IMR-90 (cell line): ENCODE measurements at regions not wholly inside any gene's neighbourhood (a gene's known extent, or its start where the extent isn't known, plus 50 kb on each side); places are given as distances from the start of the nearest gene placed in this dataset.

Experiments
- BHLHE40 ChIP-seq: fragments of 150-350 bp; IDR thresholded peaks from 2 replicates; pipeline ENCODE4 v1.6.1; 2016; ENCODE audit warnings: mild to moderate bottlenecking, low read depth, low read length
- CEBPB ChIP-seq: IDR thresholded peaks from 2 replicates; pipeline ENCODE4 v1.6.1; 2012; ENCODE audit warnings: low read depth, low read length, improper control_type of control experiment
- MAFK ChIP-seq: IDR thresholded peaks from 2 replicates; pipeline ENCODE4 v1.6.1; 2012; ENCODE audit warnings: low read depth, low read length, improper control_type of control experiment
- POLR2A ChIP-seq: IDR thresholded peaks from 2 replicates; pipeline ENCODE4 v1.6.1; 2012; ENCODE audit warnings: mild to moderate bottlenecking, low read depth, low read length
- RFX5 ChIP-seq: IDR thresholded peaks from 2 replicates; pipeline ENCODE4 v1.8.0; 2012; ENCODE audit warnings: low read depth, mild to moderate bottlenecking, low read length, moderate library complexity
- TF ChIP-seq, protein P1 (sequence below): conservative IDR thresholded peaks from 2 replicates; pipeline ENCODE4 v1.5.1; 2012; ENCODE audit warnings: mild to moderate bottlenecking, low read depth, low read length, improper control_type of control experiment

GRCh38 chr2:64315291-64315960, 138.5 kb upstream of the LGALSL start (continued):
- TF ChIP-seq, protein P1, sequence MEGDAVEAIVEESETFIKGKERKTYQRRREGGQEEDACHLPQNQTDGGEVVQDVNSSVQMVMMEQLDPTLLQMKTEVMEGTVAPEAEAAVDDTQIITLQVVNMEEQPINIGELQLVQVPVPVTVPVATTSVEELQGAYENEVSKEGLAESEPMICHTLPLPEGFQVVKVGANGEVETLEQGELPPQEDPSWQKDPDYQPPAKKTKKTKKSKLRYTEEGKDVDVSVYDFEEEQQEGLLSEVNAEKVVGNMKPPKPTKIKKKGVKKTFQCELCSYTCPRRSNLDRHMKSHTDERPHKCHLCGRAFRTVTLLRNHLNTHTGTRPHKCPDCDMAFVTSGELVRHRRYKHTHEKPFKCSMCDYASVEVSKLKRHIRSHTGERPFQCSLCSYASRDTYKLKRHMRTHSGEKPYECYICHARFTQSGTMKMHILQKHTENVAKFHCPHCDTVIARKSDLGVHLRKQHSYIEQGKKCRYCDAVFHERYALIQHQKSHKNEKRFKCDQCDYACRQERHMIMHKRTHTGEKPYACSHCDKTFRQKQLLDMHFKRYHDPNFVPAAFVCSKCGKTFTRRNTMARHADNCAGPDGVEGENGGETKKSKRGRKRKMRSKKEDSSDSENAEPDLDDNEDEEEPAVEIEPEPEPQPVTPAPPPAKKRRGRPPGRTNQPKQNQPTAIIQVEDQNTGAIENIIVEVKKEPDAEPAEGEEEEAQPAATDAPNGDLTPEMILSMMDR, result no peak
- TF ChIP-seq POLR2A, result no peak
- TF ChIP-seq RFX5, result no peak
- no peak for TF ChIP-seq BHLHE40
- TF ChIP-seq CEBPB, result no peak
- no peak for TF ChIP-seq MAFK
